Iris pigment epithelial cell (primary cell): ENCODE measurements at regions not wholly inside any gene's neighbourhood (a gene's known extent, or its start where the extent isn't known, plus 50 kb on each side); places are given as distances from the start of the nearest gene placed in this dataset.

Experiments
- DNase-seq: peaks from one replicate; pipeline ENCODE4 v3.0.0-alpha.2; 2011; ENCODE audit warnings: low read depth

GRCh38 chr2:21501376-21502027, 377.7 kb downstream of the TDRD15 start:
- no peak for DNase-seq

DNA sequence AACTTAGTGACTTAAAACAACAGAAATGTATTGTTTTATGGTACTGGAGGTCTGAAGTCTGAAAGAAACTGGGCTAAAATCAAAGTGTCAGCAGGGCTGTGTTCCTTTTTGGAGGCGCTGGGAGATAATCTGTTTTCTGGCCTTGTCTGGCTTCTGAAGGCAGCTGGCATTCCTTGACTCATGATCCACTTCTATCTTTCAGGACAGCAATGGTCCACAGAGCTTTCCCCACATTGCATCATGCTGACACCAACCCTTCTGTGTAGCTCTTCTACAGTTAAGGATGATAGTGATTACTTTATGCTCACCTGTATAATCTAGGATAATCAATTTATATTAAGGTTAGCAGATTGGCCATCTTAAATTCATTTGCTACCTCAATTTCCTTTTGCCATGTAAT, 392.1 kb downstream of the TDRD15 start:
- DNase-seq, result no peak

DNA sequence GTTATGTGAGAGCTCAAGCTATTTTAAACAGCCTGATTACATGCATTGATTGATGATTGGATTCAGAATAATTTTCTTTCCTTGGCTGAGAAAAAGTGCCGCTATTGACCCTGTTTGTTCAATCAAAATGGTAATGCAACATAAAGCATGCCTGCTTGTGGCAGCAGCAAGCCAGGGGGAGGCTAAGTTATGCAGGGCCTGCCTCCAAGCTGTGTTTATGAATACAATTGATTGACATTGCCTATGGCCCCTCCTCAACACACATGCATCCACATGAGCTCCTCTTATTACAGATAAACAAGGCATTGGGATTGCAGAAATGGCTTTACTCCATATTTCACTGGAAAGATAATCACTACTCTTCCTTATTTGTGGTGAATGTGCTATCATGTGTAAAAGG, 395.6 kb downstream of the TDRD15 start:
- no peak for DNase-seq

GRCh38 chr2:21519821-21520220, 396.1 kb downstream of the TDRD15 start:
- no peak for DNase-seq

DNA sequence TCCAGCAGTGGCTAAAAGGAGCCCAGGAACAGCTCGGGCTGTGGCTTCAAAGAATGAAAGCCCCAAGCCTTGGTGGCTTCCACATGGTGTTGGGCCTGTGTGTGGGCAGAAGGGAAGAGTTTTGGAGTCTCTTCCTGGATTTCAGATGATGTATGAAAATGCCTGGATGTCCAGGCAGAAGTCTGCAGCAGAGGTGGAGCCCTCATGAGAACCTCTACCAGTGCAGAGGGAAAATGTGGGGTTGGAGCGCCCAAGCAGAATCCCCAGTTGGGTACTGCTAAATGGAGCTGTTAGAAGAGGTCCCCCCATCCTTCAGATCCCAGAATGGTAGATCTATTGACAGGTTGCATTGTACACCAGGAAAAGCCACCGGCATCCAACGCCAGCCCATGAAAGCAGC, 412.1 kb downstream of the TDRD15 start:
- no peak for DNase-seq

GRCh38 chr2:21539685-21540084, 415.9 kb downstream of the TDRD15 start:
- DNase-seq, result no peak

DNA sequence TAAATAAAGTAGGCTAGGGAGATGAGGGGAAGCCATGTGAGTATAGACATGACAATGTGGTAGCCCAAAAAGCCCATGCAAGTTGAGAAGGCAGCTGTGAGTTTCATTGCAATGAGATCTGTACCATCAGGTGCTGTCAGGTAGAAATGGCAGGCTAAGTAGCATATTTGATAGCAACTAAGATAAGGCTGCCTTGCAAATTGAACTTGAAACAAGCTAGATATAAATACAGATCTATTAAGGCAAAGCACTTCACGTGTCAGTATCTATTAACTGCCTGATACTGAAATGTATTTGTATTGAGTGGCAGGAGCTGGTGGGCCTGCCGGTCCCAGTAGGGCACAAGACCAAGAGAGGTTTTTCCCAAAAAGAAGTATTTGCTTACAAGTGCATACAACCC, 419.9 kb downstream of the TDRD15 start:
- DNase-seq, result no peak

- no peak for DNase-seq
Observed at GRCh38 chr2:21544392-21544791, 420.6 kb downstream of the TDRD15 start.

- peak; percentile 58 for DNase-seq
Observed at GRCh38 chr2:21552981-21553380, 429.2 kb downstream of the TDRD15 start.

GRCh38 chr2:21559351-21559750, 435.6 kb downstream of the TDRD15 start:
- peak; percentile 55 for DNase-seq

DNA sequence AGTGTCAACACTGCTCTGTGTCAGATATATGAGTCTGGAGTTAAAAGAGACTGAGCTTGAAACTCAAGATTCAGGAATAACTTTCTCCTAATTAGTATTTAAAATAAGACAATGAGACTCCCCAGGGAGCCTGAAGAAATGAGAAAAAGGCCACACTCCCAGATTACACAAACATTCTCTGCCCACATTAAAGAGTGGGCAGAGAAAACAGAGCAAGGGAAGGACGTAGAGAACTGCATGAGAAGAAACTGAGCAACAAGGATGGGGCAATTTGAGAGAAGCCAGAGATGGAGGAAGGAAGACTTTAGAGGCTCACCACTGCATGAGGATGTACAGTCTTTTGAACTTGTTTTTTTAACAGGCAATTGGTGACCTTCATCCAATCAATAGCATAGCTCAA, 438.2 kb downstream of the TDRD15 start:
- DNase-seq, result no peak

- peak; percentile 1 for DNase-seq
Observed at GRCh38 chr2:21567395-21567794, 443.6 kb downstream of the TDRD15 start.

GRCh38 chr2:21571686-21572085, 447.9 kb downstream of the TDRD15 start:
- no peak for DNase-seq

DNA sequence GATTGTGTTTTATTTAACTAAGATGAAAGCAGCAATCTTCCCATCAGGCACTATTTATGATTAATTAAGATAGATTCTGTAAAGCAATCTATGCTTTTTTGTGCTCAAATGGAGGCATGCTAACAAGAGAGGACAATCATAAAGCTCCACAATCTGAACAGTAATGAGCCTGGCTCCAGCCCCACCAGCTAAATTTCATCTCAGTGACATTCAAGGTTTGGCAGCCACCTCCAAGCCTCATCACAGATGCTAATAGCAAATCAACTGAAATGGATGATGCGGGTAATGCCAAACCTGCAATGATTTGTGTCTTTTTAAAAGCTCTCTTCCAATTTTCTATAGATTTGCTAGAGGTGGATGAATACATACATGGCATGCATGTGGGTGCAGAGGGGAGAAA, 456.6 kb downstream of the TDRD15 start:
- no peak for DNase-seq

DNA sequence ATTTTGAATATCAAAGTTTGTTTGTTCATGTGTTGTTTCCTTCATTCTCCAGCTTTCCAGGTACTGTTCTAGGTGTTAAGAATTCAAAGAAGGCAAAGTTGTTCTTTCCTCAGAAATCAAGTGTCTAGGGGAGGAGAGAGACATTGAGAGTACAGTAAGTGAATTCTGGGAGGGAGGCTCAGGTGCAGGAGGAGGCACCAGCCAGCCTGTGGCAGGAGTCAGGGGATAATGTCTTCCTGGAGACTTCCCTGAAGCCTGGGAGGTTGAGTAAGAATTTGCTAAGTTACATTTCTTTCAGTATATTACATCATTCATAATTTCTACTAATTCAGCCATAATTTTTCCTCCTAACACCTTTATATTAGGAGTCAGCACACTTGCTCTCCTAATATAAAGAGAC, 462.1 kb downstream of the TDRD15 start:
- no peak for DNase-seq

DNA sequence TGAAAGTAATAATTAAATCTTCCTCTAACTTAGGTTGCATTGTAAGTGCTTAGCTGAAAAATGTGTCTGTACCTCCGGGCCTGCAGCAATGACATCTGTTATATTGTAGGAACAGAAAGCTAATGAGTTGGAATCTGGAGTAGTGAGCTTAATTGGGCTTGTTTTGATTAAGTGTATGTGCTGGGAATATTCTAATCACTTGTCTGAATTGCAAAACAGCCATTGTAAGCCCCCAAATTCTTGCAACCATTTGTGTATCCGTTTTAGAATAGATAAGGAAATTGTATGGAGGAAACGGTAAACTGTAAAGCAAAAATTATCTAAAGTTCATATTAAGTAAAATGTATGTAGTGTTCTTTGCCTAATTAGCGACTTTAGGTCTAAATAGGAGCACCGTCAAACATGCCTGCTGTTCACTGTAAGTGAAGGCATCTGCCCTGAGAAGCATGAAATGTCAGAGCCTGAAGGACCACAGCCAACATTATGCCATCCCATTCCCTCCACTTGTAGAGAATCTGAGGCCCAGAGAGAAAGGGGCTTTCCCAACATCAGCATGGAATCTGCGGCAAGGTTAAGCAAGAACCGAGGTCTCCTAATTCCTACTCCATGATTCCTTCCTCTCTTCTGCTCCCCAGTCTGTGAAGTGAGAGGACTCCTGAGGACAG, 466.4 kb downstream of the TDRD15 start:
- no peak for DNase-seq

DNA sequence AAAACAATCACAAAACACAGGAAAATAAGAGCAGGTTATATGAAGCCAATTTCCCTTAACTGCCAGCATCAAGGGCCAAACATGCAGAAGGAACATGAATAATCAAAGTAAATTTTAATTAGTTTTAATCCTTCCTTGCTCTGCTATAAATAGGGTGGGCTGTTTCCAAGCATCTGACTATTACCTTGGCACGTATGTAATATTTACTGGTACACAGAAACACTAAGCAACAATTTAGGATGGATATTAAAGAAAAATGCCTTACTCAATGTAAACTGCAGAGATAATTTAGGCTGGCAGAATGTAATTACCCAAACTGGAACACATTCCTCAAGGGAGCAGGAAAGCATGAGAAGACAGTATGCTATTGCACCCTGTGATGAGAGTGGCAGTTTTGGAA, 468.2 kb downstream of the TDRD15 start:
- no peak for DNase-seq

DNA sequence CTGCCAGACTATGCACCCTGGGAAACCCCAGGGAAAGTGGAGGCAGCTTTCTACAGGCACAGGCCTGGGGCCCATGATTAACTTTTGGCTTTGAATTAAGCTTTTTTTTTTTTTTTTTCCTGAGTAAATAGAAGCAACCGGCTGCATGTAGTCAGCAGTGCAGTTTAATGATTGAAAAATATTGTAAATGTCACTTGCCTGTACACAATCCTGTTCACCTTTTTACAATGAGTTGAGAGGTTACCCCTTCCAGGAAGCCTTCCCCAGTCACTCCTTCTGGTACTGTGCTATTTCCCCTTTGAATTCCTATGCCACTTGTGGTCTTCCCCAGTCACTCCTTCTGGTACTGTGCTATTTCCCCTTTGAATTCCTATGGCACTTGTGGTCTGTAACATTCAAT, 475.6 kb downstream of the TDRD15 start:
- peak; percentile 44 for DNase-seq

- no peak for DNase-seq
Observed at GRCh38 chr2:21602789-21603188, 479.0 kb downstream of the TDRD15 start.

- DNase-seq, result no peak
Observed at GRCh38 chr2:21607572-21607971, 483.8 kb downstream of the TDRD15 start.

DNA sequence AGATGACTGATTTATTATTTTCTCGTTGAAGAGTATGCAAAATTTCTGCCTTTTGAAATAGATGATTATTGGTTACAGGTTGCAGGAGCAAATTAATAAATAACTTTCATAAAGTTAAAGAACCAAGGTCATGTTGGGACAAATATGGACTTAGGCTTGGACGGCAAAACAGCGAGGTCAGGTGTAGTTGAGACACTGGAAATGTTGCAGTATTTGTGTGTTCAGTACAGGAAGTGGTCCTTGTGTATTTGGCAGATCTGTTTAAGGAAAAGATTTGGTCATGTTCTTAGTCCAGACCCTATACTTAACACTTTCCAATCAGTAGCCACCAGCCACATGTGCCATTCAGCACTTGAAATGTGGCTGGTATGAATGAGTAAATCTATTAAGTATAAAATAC, 486.5 kb downstream of the TDRD15 start:
- no peak for DNase-seq

- no peak for DNase-seq
Observed at GRCh38 chr2:21617885-21618434, 494.2 kb downstream of the TDRD15 start.

GRCh38 chr2:21620771-21621170, 497.0 kb downstream of the TDRD15 start:
- no peak for DNase-seq

DNA sequence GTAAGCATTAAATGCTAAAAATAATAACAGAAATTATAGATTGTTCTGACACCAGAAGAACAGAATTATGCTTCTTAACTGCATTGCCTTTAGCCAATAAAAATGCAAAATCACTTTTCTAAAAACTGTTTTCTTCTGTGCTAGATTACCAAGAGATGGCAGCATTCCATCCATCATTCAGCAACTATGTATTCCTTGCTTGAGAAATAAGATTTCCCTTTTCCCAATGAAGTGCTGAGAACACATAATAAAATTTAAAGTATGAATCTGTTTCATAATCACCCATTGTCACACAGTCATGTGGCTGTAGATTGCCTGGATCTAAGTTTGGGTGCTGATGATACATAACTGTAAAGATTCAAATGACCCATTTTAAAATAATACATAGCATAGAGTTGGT, 504.2 kb downstream of the TDRD15 start:
- DNase-seq, result peak; percentile 31
